ENCODE measurements at regions not wholly inside any gene's neighbourhood (a gene's known extent, or its start where the extent isn't known, plus 50 kb on each side); places are given as distances from the start of the nearest gene placed in this dataset.
A peak's percentile ranks its signal among the peaks of the same experiment; 100 is the strongest.

DNA sequence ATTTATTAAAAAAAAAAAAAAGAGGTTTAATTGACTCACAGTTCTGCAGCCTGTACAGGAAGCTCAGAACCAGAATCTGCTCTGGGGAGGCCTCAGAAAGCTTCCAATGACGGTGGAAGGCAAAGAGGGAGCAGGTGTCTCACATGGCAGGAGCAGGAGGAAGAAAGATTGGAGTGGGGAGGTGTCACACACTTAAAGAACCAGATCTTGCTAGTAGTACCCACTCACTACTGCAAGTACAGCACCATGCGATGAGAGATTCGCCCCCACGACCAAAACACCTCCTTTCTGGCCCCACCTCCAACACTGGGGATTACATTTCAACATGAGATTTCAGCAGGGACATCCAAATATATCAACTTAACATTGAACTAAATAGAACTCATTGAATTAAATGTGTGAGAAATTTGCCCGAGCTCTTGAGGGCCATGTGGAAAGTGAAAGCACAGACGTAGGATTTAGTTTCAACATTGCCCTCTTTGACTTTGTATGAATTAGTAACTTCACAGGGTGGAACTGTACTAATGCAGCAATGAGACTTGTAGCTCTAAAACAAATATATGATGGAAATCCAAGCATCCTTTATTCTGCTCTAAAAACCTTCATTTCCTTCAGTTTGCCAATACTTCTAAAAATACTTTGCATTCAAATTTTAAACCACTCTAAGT is 628.2 kb downstream of the FAM181B start:
- peak overlapping the region in 1 of 2 experiments; percentile 25; a peak in 1 of 4 replicates for H3K4me3 ChIP-seq (ENCODE audit: low read depth in 2 of 2, low read length in 2 of 2)
- DNase-seq (ENCODE audit: low read depth, low spot score) = no peak
- H3K27ac ChIP-seq (ENCODE audit: low read length) = no peak overlapping the region
- no TSS peak for BruUV-seq (replicated peaks)
- no peak for ATAC-seq
- TF ChIP-seq SIN3A (IDR thresholded peaks at IDR 0.05; ENCODE audit: borderline replicate concordance, insufficient read depth, low read depth, low read length) (no peak), TCF7L2 (IDR thresholded peaks at IDR 0.05; ENCODE audit: low read depth, low read length) (no peak), POLR2AphosphoS5 (IDR thresholded peaks at IDR 0.05; ENCODE audit: low read depth, low read length) (no peak)
- TF ChIP-seq, protein P1, sequence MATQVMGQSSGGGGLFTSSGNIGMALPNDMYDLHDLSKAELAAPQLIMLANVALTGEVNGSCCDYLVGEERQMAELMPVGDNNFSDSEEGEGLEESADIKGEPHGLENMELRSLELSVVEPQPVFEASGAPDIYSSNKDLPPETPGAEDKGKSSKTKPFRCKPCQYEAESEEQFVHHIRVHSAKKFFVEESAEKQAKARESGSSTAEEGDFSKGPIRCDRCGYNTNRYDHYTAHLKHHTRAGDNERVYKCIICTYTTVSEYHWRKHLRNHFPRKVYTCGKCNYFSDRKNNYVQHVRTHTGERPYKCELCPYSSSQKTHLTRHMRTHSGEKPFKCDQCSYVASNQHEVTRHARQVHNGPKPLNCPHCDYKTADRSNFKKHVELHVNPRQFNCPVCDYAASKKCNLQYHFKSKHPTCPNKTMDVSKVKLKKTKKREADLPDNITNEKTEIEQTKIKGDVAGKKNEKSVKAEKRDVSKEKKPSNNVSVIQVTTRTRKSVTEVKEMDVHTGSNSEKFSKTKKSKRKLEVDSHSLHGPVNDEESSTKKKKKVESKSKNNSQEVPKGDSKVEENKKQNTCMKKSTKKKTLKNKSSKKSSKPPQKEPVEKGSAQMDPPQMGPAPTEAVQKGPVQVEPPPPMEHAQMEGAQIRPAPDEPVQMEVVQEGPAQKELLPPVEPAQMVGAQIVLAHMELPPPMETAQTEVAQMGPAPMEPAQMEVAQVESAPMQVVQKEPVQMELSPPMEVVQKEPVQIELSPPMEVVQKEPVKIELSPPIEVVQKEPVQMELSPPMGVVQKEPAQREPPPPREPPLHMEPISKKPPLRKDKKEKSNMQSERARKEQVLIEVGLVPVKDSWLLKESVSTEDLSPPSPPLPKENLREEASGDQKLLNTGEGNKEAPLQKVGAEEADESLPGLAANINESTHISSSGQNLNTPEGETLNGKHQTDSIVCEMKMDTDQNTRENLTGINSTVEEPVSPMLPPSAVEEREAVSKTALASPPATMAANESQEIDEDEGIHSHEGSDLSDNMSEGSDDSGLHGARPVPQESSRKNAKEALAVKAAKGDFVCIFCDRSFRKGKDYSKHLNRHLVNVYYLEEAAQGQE (IDR thresholded peaks at IDR 0.05; ENCODE audit: insufficient read depth in 1 of 2, low read depth in 2 of 2, low read length in 1 of 2) = no peak
- TF ChIP-seq, protein P2, sequence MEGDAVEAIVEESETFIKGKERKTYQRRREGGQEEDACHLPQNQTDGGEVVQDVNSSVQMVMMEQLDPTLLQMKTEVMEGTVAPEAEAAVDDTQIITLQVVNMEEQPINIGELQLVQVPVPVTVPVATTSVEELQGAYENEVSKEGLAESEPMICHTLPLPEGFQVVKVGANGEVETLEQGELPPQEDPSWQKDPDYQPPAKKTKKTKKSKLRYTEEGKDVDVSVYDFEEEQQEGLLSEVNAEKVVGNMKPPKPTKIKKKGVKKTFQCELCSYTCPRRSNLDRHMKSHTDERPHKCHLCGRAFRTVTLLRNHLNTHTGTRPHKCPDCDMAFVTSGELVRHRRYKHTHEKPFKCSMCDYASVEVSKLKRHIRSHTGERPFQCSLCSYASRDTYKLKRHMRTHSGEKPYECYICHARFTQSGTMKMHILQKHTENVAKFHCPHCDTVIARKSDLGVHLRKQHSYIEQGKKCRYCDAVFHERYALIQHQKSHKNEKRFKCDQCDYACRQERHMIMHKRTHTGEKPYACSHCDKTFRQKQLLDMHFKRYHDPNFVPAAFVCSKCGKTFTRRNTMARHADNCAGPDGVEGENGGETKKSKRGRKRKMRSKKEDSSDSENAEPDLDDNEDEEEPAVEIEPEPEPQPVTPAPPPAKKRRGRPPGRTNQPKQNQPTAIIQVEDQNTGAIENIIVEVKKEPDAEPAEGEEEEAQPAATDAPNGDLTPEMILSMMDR (IDR thresholded peaks at IDR 0.05) = no peak
- ChIA-PET CTCF (interaction anchor here (0.7 kb wide), 1 partner anchor 447 kb away, joined by 3 read pairs; no protein-coding TSS in a partner anchor), POLR2A (no interaction called here)
- no peaks in the 10 kb centered on the region for H3K27me3 ChIP-seq (ENCODE audit: control insufficient read depth, insufficient read depth, low read length)
- H3K36me3 ChIP-seq (ENCODE audit: control insufficient read depth, insufficient read depth, low read length) = no peaks in the 10 kb centered on the region
- intact Hi-C loops (cut with micrococcal nuclease; ENCODE audit: unreplicated experiment) = no loop called here
- H3K4me1 ChIP-seq (ENCODE audit: control insufficient read depth, insufficient read depth, low read length) = no peaks in the 10 kb centered on the region
- H3K9me3 ChIP-seq (ENCODE audit: control insufficient read depth, insufficient read depth, low read depth, low read length) = no peaks in the 10 kb centered on the region
- in situ Hi-C loops (cut with HindIII; ENCODE audit: low pct_unique_long_range_greater_than_20kb, low sequenced_read_pairs) = no loop called here

DNA sequence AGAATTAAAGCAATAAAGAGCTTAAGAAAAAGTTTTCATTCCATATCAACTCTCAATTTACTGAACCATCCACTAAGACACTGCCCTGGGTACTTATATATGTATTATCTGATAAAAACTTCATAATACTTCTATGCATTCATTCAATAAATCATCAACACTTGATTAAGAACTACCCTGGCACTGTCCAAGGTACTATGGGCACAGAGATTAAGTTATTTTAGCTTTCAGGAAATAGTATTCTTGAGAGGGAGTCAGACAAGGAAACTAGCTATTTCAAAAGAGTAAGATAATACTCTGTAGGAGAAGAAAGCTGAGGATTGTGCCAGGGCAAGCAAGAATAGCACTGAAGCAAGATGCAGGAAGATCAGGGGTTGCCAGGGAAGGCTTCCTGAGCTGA is 640.8 kb downstream of the FAM181B start:
- H3K27me3 ChIP-seq (ENCODE audit: control insufficient read depth, insufficient read depth, low read length) = no peaks in the 10 kb centered on the region

More for the DNA sequence above, 640.8 kb downstream of the FAM181B start:
- in situ Hi-C loops (cut with HindIII; ENCODE audit: low pct_unique_long_range_greater_than_20kb, low sequenced_read_pairs) = no loop called here
- Histone ChIP-seq H3K4me3 (ENCODE audit: low read depth in 2 of 2, low read length in 2 of 2) (no peak overlapping the region), H3K4me1 (ENCODE audit: control insufficient read depth, insufficient read depth, low read length) (no peaks in the 10 kb centered on the region), H3K9me3 (ENCODE audit: control insufficient read depth, insufficient read depth, low read depth, low read length) (no peaks in the 10 kb centered on the region), H3K27ac (ENCODE audit: low read length) (no peak overlapping the region), H3K36me3 (ENCODE audit: control insufficient read depth, insufficient read depth, low read length) (no peaks in the 10 kb centered on the region)
- ATAC-seq (no peak), DNase-seq (ENCODE audit: low read depth, low spot score) (no peak)
- intact Hi-C loops (cut with micrococcal nuclease; ENCODE audit: unreplicated experiment) = no loop called here
- ChIA-PET POLR2A (no interaction called here), CTCF (no interaction called here)
- no TSS peak for BruUV-seq (replicated peaks)
- TF ChIP-seq TCF7L2 (IDR thresholded peaks at IDR 0.05; ENCODE audit: low read depth, low read length) = no peak
- TF ChIP-seq, protein P1 (IDR thresholded peaks at IDR 0.05; ENCODE audit: insufficient read depth in 1 of 2, low read depth in 2 of 2, low read length in 1 of 2) = peak in 1 of 2 experiments; percentile 57; a peak in 2 of 4 replicates

Measured in Panc1 (cell line).